GM19193 (cell line): ENCODE measurements at regions not wholly inside any gene's neighbourhood (a gene's known extent, or its start where the extent isn't known, plus 50 kb on each side); places are given as distances from the start of the nearest gene placed in this dataset.

Source experiments
- POLR2A ChIP-seq: IDR thresholded peaks from 4 replicates; pipeline ENCODE4 v1.6.1; 2011; ENCODE audit not compliant: insufficient read depth, insufficient read length; ENCODE audit errors: extremely low read depth

GRCh38 chr17:12546983-12547382 lies 118.7 kb upstream of the MYOCD start:
- TF ChIP-seq POLR2A: no peak

GRCh38 chr17:12547831-12548230 lies 117.9 kb upstream of the MYOCD start:
- TF ChIP-seq POLR2A: no peak

DNA sequence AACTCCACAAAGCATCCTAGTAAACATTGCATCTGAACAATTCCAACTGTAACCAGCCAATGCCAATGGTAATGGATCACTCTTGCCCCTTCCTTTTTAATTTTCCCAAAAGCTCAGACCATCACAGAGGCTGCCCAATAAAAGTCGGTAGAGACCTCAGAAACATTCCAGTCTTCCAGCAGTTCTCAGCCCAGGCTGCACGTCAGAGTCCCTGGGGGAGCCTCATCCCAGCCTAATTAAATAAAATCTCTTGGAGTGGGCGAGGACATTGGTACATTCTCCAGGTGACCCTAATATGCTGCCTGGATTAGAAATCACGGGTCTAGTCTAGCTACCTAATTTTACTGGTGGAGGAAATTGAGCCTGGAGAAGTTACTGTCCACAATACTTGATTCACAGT lies 117.1 kb upstream of the MYOCD start:
- no peak for TF ChIP-seq POLR2A

GRCh38 chr17:12549499-12550041 lies 116.1 kb upstream of the MYOCD start:
- TF ChIP-seq POLR2A: no peak

DNA sequence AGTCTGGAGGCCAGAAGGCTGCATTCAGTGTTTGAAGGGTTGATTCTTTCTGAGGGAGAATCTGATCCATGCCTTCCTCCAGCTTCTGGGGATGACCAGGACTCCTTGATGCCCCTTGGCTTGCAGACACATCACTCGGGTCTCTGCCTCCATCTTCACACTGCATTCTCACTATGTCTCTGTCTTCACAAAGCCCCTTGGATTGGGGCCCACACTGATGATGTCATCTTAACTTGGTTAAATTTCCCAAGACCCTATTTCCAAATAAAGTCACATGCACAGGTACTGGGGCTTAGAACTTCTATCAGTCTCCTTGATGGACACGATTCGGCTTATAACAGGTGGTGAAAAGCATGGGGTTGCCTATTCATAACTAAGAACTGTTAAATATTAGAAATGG lies 112.1 kb upstream of the MYOCD start:
- TF ChIP-seq POLR2A: no peak

DNA sequence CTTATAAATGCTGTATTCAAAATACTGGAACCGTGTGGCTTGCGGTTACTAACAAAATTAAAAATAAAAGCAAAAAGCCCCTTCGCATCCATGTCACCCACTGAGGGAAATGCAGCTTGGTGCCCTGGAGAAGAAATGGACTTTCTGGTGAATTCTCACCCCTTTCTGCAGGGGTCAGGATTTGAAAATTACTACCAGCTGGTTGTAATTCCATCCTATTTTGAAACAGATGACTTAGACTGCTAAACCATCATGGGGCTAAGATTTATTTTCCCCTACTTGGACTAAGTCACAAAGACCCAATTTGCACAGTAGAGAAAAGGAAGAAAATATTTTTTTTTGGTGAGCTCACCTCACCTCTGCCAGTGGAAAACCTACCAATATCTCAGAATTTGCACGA lies 111.4 kb upstream of the MYOCD start:
- no peak for TF ChIP-seq POLR2A

DNA sequence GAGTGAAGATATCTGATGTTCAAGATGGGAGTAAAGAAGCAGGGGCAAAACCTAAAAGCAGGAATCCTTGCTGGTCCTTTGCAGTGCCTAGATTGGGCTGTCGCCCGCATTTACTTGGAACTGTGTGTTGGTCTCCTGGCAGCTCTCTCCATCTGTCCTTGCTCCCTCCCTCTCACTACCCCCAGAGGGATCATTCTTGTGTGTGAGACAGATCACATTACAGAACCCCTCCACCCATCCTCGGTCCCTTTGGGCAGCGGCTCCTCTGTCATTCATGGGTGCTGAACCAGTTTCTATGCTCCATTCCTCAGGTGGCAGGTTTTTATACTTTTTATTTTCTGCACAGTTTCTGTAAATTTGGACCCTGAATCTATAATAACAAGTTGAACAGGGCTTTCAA lies 99.4 kb upstream of the MYOCD start:
- TF ChIP-seq POLR2A: no peak

DNA sequence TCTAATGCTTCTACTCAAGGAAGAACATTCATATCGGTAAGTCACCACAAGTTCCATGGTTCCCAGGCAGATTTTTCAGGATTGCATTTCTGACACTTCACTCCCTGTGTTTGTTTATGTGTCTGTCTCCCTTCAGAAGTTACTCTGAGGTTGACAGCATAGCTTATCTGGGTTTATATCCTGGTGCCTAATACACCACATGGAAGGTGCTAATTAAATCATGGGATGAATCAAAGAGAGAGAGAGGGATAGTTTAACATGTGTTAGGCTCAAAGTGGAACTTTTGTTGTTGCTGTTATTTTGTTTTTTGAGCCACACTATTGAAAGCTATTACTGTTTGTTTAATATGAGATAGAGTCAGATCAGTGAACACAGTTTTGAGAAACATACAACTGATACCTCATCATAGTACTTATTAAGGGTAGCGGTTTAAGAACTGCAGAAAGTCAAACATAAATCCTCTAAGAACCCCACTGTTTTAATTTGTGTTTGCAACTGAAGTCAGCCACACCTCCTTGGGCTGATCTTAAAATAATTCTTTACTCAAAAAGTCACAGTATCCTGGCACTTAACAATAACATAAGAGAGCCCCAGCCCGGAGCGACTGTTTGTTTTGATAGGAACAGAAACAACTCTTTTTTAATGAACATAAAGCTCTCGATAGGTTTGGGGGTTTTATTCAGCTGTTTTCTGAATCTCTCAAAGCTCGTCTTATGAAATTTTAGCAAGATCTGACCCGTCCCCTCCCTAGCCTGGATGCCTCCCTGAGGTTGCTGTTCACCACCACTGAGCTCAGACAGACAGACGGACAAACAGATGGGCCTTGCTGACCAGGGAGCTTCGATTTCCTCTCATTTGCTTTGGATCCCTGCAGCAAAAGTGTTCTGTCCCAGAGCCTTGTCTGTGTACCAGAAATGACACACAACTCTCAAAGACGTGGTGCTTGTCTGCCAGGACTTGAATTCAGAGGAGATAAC lies 98.3 kb upstream of the MYOCD start:
- TF ChIP-seq POLR2A: no peak

DNA sequence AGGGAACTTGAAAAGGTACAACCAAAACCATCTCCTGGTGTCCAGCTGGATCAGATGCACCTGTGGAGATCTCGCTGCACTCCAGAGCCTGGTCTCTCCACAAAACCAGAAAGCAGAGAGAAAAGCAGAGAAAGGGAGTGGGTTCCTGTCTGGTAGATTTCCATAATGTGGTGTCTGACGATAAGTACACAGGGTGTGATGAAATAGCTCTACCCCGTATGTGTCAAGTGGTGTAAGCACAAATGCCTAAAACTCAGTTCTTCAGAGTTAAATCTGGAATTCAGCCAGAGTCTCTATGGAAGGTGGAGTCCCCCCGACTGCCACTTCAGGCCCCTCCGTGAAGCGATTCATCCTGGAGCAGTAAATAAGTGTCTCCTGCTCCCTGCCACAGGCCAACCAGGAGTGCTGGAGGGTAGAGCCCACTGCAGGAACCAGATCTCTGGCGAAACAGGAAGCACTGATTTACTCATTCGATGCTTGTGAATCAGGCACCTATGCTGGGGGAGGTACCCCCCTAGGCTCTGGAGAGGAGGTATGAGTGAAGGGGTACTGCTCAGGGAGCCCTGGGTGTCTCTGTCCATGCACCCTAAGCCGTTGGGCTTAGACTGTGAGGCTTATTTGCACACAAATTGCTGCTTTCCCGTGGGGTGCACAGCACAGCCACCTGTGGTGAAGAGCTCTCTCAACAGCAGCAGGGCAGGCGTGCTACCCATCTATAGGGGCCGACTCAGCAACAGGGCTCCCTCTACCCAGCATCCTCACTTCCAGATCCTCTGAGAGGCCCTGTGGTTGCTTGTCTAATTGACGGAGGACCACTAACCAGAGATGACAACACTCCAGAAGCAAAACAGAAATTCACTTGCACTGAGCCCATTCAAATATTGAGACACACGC lies 97.1 kb upstream of the MYOCD start:
- TF ChIP-seq POLR2A: no peak

DNA sequence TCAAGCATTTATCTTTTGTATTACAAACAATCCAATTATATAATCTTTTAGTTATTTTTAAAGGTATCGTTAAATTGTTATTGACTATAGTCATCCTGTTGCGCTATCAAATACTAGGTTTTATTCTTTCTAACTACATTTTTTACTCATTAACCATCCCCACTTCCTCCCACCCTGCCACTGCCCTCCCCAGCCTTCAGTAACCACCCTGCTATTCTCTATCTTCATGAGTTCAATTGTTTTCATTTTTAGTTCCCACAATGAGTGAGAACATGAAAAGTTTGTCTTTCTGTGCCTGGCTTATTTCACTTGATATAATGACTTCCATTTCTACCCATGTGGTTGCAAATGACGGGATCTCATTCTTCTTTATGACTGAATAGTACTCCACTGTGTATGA lies 94.1 kb upstream of the MYOCD start:
- TF ChIP-seq POLR2A: no peak

DNA sequence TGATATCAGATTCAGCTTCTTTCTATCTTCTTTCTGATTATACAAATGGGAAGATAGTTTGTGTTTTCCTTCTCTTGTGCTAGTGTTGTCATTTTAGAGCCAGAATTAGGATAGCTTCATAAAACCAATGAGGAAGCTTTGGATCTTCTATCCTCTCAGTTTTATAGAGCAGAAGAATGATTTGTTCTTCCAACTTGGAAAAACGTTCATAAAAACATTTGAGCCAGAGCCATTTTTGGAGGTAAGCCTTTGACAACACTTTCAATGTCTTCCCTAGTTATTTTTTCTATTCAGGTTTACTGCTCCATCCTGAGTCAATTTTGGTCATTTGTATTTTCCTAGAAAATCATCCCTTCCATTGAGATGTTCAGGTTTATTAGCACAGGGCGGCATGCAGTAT lies 91.2 kb upstream of the MYOCD start:
- TF ChIP-seq POLR2A: no peak

DNA sequence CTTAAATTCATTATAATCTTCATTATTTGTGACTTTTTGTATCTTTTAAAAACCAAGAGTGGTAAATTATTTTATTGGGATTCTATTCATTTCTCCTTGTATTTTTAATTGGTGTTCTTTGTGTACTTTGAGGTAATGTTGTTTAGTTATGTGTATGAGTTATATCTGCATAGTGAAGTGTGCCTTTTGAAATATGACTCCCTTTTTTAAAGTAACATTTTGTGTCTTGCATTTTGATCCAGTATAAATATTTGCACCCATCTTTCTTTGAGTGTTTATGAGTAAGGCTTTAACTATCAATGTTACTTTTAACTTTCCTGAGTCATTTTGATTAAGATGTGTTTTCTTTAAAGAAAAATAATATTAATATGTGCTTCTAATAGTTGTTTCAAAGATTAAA lies 90.0 kb upstream of the MYOCD start:
- no peak for TF ChIP-seq POLR2A

DNA sequence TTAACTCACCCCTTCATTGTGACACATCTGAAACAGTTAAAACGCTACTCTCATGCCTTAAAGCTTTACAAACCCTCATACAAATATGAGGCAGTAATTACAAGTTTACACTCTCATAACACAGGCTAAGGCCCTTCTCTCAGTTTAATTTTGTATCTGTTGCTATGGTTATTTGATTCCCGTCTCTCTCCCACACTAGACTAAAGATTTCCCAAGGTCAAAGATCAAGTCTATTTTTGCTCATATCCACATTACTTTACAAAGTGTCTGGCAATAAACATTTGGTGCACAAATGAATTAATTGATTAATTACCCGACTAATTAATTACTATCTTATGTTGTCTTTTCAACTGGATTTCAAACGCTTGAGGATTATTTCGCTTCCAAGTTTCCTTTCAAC lies 86.4 kb upstream of the MYOCD start:
- TF ChIP-seq POLR2A: no peak

GRCh38 chr17:12580640-12581039 lies 85.0 kb upstream of the MYOCD start:
- no peak for TF ChIP-seq POLR2A

GRCh38 chr17:12584727-12585126 lies 81.0 kb upstream of the MYOCD start:
- TF ChIP-seq POLR2A: no peak
